Stimulated activated CD4-positive, alpha-beta T cell treated with anti-CD3 and anti-CD28 coated beads, TNF-alpha, amount 100 ng/mL, for 4 hours (primary cell): ENCODE measurements at regions not wholly inside any gene's neighbourhood (a gene's known extent, or its start where the extent isn't known, plus 50 kb on each side); places are given as distances from the start of the nearest gene placed in this dataset.

Experiments
- DNase-seq, 3 experiments: peaks; one replicate each; pipeline ENCODE4 v3.0.0-alpha.2; 2020; ENCODE audit warnings: low read depth in 3 of 3

DNA sequence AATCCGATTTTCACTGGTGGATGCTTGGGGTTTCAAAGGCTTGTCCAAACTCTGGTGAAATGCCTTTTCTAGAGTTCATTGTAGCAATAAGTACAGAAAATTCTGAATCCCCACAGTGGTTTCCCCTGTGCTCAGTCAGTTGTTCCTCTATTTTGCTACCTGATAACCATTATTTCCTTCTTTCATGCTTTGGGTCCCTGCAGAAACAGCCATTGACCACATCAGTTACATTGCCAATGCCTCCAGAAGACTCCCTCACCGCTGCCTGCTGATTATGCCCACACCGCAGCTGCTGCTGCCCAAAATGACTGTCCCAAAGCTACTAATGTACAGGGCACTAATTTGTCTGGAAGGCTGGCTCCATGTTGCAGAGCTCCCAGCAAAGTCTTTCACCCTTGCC, 517.3 kb downstream of the KLF12 start:
- no peak for DNase-seq

GRCh38 chr13:73610799-73611592, 523.2 kb downstream of the KLF12 start:
- DNase-seq, result no peak

- no peak for DNase-seq
Measured at GRCh38 chr13:73608711-73609485, 525.3 kb downstream of the KLF12 start.

DNA sequence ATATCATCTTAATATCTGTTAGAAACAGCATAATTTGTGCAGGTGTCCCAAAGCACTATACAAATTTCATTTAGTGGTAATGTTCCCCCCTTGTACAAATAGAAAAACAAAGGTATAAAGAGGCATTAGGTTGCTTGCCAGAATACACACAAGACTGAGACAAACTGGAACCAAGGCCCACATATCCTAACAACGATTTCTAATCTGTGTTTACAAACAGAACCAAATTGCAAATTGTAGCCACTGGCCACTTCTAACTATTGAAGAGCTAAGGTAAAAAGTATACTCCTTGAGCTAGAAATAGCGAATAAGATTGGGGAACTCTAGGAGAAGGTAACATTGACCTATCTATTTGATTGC, 526.1 kb downstream of the KLF12 start:
- no peak for DNase-seq

- no peak for DNase-seq
Measured at GRCh38 chr13:73607489-73608156, 526.6 kb downstream of the KLF12 start.

- DNase-seq, result no peak
Measured at GRCh38 chr13:73603646-73604045, 530.6 kb downstream of the KLF12 start.

DNA sequence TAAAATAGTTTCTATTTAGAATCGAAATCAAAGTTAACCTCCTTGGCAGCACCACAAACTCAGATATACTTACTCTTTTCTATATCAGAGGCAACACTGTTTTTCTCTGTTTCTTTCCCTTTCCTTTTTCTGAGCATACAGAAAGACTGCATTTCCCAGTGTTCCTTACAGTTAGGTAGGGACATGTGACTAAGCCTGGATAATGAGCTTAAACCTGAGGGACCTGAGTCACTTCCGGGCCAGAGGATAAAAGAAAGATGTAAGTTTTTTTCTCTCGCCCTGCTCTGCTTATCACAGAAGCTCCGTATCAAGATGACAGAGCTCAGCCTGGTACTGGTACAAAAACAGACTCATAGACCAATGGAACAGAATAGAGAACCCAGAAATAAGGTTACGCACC, 531.9 kb downstream of the KLF12 start:
- DNase-seq, result no peak

DNA sequence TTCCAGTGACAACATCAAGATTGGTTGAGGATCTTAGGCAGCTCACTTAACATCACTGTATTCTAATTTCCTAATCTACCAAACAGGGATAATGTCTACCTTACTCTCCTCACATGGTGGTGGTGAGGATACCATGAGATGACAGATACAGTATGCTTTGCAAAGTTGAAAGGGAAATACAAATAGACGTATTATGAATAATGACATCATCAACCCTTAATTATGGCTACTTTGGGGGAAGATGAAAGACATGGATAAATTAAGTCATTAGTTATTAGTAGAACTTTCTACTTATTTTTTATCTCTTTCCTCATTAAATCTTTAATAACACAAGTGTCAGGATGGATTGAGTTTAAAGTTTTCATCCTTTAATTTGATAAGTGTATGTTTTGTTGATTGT, 532.5 kb downstream of the KLF12 start:
- no peak for DNase-seq

DNA sequence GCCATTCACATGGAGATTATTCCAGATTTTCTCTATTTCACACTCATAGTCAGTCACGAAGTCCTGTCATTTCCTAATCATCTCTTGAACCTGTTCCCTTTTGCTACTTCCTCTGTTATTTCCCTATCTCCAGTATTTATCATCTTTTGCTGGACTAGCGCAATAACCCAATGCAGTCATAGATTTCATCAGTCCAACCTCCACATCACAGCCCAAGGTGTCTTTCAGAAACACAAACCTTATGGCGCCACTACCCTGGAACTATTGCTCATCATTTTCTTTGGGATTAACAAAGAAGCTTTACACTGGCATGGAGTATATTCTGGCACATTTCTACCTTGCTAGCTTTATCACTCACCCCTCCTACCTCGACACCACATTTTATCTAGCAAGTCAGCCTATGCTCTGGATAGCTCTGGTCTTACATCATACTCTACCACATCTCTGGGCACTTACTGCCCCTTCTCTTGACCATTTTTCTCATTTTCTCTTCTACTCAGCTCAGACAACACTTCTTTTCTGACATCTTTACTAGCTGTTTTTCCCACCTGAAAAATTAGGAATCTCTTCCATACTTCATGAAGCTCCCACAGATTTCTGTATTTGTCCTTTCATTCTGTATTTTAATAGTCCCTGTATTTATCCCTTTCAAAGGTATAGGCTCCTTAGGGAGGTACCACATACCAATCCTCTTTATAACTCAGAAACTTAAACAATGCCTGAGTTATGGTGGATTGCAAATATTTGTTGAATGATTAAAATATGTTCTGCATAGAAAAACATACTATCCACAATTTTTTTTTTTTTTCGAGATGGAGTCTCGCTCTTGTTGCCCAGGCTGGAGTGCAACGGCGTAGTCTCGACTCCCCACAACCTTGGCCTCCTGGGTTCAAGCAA, 534.7 kb downstream of the KLF12 start:
- DNase-seq, result no peak

GRCh38 chr13:73598020-73598712, 536.0 kb downstream of the KLF12 start:
- DNase-seq, result no peak

DNA sequence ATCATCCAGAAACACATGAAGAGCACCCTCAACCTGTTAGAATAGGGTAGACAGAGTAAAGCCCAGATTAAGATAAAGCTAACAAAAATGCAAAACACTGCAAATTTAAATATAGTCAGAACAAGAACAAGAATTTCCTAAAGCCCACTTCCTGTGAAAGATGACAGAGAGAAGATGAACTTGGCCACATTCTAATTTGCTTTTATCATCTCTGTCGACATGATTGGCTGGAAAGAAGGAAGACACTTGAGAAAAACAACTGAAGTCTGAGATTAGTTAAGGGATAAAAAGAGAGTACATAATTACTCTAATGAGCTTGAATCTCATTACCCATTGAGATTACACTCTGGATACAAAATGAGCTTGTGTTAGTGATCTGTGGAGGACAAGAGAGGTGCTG, 537.6 kb downstream of the KLF5 start:
- no peak for DNase-seq

DNA sequence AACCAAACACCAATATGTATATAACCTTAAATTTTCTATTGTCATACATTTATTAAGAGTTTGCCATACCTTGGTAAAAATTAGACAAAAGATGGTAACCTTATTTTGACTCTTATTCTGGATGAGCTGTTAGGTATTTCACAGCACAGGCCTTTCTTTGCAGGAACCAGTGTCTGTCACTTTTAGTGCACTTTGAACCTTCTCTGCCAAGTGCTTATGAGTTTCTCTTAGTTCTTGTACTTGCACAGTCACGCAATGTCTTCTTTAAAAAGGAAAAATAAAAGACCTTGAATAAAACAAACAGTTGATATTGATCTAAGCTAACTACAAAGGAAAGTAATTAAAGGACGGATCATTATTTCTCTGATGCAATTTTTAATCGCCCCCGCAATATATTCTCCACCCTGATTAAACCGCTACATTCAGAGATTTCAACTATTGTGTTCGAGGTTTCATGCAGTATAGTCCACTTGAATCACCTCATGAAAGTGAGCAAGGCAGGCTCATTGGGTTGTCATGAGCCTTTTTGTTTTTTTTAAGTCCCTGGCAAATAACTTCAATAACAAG, 534.5 kb downstream of the KLF5 start:
- DNase-seq, result no peak

GRCh38 chr13:73591861-73592260, 533.1 kb downstream of the KLF5 start:
- DNase-seq, result no peak

GRCh38 chr13:73590795-73591194, 532.0 kb downstream of the KLF5 start:
- DNase-seq, result no peak

DNA sequence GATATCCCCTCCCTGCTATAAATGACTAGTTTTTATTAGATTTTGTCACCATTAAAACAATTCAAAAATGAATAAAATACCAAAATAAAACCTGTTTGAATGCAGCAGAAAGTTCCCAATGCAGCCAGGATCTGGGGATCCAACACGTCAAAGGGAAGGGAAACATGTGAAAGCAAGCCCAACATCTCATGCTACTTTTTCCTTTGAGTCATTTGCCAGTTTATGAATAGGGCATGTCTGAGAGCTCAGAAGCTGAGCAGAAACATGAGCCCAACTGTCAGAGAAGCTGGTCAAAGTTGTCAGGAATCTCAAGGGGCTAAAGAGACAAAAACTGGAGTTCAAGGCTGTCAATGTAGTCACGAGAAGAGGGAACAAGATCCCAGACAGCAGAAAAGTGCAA, 526.4 kb downstream of the KLF5 start:
- no peak for DNase-seq

DNA sequence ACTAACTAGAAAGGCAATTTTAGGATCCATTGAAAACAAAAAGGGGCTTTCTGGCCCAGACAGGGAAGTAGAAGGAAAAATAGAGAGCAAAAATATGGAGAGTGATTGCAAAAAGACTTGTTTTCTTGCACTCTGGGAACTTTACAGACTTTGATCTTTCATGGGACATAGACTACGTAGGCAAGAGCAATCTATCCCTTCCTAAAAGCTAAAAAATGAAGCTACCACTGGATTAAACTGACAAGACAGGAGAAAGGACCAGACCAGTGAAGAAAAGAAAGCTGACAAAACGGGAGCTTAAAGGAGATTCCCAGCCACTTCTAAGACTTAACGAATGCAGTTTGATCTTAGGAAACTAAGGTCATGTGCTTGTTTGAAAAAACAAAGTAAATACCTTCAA, 524.5 kb downstream of the KLF5 start:
- DNase-seq, result no peak

- no peak for DNase-seq
Measured at GRCh38 chr13:73580513-73581267, 521.9 kb downstream of the KLF5 start.

- DNase-seq, result no peak
Measured at GRCh38 chr13:73579574-73580274, 520.9 kb downstream of the KLF5 start.

- no peak for DNase-seq
Measured at GRCh38 chr13:73578251-73578875, 519.6 kb downstream of the KLF5 start.
